ENCODE measurements at regions not wholly inside any gene's neighbourhood (a gene's known extent, or its start where the extent isn't known, plus 50 kb on each side); places are given as distances from the start of the nearest gene placed in this dataset.

GRCh38 chr3:64351713-64352638 is 126.7 kb upstream of the PRICKLE2 start:
- no peak for DNase-seq

- DNase-seq, result no peak
Measured at GRCh38 chr3:64349551-64349950, 124.3 kb upstream of the PRICKLE2 start.

- DNase-seq, result peak in 1 of 2 experiments; percentile 24
Measured at GRCh38 chr3:64345371-64345770, 120.1 kb upstream of the PRICKLE2 start.

- no peak for DNase-seq
Measured at GRCh38 chr3:64344721-64345207, 119.5 kb upstream of the PRICKLE2 start.

GRCh38 chr3:64343689-64344430 is 118.6 kb upstream of the PRICKLE2 start:
- no peak for DNase-seq

GRCh38 chr3:64342940-64343688 is 117.8 kb upstream of the PRICKLE2 start:
- no peak for DNase-seq

GRCh38 chr3:64341296-64341695 is 116.0 kb upstream of the PRICKLE2 start:
- DNase-seq, result no peak

- no peak for DNase-seq
Measured at GRCh38 chr3:64340641-64341101, 115.4 kb upstream of the PRICKLE2 start.

GRCh38 chr3:64336488-64336887 is 111.2 kb upstream of the PRICKLE2 start:
- DNase-seq, result no peak

- DNase-seq, result no peak
Measured at GRCh38 chr3:64332459-64333350, 107.4 kb upstream of the PRICKLE2 start.

- DNase-seq, result peak; percentile 55 to 70
Measured at GRCh38 chr3:64331605-64332004, 106.3 kb upstream of the PRICKLE2 start.

GRCh38 chr3:64329037-64329436 is 103.8 kb upstream of the PRICKLE2 start:
- DNase-seq, result no peak

GRCh38 chr3:64327100-64327804 is 102.0 kb upstream of the PRICKLE2 start:
- no peak for DNase-seq

GRCh38 chr3:64321747-64322146 is 96.5 kb upstream of the PRICKLE2 start:
- no peak for DNase-seq

GRCh38 chr3:64319391-64319790 is 94.1 kb upstream of the PRICKLE2 start:
- DNase-seq, result no peak

- DNase-seq, result no peak
Measured at GRCh38 chr3:64318668-64319271, 93.5 kb upstream of the PRICKLE2 start.

GRCh38 chr3:64318001-64318400 is 92.7 kb upstream of the PRICKLE2 start:
- no peak for DNase-seq

GRCh38 chr3:64316971-64317370 is 91.7 kb upstream of the PRICKLE2 start:
- DNase-seq, result no peak

GRCh38 chr3:64311424-64312061 is 86.3 kb upstream of the PRICKLE2 start:
- peak in 1 of 2 experiments; percentile 7 for DNase-seq

GRCh38 chr3:64308931-64309330 is 83.7 kb upstream of the PRICKLE2 start:
- no peak for DNase-seq
